ENCODE measurements at regions not wholly inside any gene's neighbourhood (a gene's known extent, or its start where the extent isn't known, plus 50 kb on each side); places are given as distances from the start of the nearest gene placed in this dataset.

DNA sequence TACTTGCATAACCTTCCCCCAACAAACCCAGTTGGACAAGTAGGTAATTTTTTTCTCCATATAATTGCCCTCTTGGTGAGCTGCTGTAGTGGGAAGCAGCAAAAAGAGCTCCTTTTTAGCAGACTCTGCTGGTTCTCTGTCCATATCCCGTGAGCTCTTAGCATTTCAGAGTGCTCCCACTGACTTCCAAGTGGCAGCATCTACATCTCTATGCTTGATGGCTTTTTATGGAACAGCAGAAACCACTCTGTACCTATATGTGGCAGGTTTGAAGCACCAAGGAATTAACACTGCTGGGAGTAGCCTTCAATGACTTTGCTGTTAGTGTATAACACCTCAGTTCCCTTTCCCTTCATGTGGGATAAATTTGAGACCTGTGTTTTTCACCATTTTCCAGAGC is 168.4 kb upstream of the NHS start:
- intact Hi-C loops (cut with micrococcal nuclease): loop anchor here (5.0 kb wide), 1 partner anchor 956 kb away; no protein-coding TSS in a partner anchor

DNA sequence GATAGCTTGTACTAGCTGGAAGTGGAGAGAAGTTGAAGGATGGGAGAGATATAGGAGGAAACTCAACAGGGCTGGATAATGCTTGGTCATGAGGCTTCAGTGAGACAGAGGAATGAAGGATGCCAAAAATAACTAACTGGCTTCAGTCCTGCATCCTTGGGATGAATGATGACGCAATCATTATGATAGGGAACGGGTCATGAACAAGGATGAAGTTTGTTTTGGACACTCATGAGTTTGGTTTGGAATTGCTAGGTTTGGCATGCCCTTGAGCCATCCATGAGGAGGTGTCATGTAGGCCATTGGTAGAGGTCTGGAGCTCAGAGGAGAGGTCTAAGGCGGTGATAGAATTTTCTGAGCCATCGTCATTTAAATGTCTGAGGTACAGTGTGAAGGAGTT is 160.0 kb upstream of the NHS start:
- intact Hi-C loops (cut with micrococcal nuclease): no loop called here

DNA sequence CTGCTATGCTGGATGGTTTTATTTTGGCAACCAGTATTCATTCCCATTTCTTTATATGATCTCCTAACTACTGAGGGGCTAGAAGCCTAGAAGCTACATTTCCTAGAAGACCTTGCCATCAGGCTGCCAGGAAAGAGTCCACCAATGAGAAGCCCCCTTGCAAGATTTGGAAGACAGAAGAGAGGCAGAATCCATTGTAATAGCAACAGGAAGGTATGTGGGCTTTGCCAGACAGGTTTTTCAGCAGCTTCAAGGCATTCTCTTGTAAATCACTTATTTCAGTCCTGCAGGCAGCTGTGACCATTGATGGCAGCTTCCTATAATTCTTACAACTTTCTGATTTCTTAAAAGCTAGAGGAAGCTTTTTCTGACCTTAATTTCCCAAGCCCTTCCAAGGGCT is 148.3 kb upstream of the NHS start:
- intact Hi-C loops (cut with micrococcal nuclease): no loop called here

DNA sequence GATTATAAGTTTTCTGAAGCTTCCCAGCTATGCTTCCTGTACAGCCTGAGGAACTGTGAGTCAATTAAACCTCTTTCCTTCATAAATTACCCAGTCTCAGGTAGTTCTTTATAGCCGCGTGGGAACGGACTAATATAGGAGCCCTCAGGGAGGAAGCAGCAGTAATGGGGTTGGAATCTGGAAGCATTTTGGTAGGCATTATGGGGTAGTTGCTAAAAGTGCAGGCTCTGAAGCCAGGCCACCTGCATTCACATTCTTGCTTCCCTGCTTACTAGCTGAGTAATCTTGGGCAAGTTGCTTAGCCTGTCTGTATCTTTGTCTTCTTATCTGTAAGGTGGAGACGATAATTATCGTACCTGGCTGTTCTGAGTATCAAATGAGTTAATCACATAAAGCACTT is 137.9 kb upstream of the NHS start:
- intact Hi-C loops (cut with micrococcal nuclease): no loop called here

DNA sequence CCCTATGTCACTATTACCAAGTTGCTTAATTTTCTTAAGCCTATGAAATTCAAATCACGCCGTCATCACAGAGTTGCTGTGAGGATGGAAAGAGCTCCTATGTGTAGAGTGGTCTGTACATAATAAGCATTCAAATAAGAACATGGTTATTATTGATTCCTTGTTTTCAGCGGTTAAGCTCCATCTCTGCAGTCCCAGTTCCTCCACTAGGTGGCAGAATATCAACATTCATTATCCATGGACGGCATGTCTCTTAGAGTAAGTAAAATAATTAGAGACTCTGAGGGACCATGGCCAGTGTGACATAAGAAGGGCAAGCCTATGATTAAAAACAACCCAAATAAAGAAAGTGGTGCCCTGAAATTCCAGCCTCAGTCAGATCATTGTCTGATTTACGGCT is 132.5 kb upstream of the NHS start:
- intact Hi-C loops (cut with micrococcal nuclease): no loop called here

DNA sequence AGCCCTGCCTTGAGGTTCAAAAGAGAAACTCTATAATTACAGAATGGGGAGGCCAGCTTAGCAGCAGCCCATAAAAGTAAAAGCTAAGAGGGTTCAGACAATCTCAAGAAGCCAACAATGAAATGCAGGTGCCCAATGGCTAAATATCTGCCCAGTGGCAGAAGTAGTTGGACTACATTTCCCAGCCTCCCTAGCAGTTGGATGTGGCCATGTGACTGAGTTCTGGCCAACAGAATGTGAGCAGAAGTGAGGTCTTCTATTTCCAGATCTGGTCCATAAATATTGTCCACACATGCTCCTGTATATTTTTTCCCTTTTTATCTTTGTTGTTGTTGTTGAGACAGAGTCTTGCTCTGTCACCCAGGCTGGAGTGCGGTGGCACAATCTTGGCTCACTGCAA is 127.9 kb upstream of the NHS start:
- intact Hi-C loops (cut with micrococcal nuclease): no loop called here

DNA sequence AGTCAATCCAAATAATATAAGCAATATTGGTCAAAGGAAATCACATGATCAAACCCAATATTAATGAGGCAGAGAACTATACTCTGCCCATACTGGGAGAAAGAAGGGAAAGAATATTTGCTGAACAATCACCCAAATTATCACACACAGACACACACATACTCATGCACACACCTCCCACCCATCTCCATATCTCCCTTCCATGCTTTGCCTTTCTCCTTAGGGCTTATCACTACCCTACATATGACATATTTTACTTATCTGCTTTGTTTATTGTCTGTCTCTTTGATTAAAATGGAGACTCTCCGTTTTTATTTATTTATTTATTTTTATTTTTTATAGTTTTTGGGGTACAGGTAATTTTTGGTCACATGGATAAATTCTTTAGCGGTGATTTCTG is 112.9 kb upstream of the NHS start:
- intact Hi-C loops (cut with micrococcal nuclease): no loop called here

DNA sequence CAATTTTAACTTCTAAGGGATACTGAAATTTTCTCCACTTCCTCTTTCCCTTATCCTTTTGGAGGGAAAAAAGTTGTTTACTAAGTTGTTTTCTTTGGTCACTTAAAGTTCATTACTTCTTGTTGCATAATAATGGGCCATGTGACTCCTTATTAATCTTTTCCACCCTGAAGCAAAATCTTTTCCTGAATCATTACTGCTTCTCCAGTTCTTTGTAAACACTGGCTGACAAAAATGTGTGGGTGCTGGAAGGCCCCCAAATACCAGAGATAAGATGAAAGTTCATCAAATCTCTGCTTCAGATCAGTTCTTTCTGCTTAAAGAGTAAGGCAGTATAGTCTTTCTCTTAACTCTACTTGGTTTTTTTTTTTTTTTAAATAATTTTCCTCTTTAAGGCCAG is 108.9 kb upstream of the NHS start:
- intact Hi-C loops (cut with micrococcal nuclease): no loop called here

DNA sequence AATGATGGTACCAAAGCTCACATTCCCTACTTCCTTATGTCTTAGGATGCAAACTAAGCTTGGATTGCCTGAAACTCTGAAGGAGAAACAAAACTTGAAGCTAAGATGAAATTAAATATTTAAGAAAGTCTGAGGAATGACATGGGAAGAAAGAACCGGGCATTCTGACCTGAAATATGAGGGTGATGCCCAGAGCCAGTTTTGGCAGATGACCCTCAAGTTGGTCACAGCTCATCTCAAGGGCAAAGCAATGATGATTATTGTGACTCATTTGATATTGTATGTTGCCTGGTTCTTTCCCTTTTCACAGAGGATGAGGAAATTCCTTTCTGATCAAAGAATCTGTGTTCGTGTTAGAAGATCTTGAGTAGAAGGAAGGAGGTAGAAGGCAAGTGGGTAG is 96.0 kb upstream of the NHS start:
- intact Hi-C loops (cut with micrococcal nuclease): no loop called here

DNA sequence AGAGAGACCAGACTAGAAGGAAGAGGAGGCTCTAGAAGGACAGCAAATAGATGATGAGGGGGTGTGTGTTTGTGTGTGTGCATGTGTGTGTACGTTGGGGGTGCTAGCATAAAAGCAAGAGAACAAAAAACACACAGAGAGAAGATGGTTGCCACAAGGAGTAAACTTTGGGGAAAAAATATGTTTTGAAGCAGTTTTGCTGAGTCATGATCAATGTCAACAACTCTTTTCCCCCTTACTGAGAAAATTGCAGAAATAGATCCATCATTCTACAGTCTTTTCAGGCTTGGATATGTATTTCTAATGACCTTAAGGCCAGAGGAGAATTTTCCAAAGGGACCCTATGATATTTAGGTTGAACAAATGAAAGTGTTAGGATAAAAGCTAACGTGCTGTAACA is 89.0 kb upstream of the NHS start:
- intact Hi-C loops (cut with micrococcal nuclease): no loop called here

DNA sequence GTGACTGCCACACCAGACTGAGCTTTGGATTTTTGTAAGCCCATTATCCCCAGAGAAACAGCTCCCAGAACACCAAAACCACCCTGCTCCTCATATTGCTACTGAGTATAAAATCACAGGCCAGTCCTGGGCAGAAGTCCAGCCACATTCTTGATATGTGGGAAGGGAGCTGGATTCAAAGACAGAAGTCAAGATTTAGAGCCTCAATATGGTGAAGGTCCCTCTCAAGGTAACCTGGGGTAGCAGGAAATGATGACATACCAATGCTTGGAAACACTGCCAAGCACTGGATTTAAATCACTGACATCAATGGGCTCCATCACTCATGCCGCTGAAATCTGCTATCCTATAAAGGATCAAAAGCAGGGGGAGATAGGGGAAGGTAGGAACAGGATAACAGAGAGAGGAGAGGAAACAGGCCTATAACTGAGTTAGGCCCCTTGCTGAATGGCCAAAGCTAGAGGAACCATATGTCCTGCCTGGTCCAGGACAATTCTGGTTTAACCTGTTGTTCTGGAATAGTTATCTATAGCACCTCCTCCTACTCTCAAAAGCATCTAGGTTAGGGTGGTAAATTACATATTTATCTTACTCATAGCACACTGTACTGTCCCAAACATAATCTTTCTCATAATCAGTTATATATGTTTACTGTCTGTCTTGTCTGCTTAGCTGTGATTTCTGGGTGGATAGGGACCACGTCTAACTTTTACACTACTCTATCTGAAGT is 83.7 kb upstream of the NHS start:
- intact Hi-C loops (cut with micrococcal nuclease): no loop called here

DNA sequence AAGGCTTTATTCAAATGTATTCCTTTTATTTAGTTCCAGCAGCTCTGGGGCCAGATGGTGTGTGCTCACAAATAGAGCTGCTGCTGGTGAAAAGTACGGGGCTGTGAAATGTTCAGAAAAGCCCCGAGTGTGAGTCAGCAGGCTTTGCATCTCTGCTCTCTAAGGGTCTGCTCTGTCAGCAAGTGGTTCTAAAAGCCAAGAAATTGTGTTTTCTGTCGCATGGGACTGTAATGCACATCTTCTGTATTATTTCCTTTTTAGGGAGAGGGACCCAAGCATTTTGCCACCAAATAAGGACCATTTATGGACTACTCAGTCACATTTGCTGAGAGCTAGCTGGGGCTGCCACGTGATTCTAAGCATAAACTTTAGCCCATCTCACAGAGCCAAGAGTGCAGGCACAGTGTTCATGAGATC is 82.9 kb upstream of the NHS start:
- intact Hi-C loops (cut with micrococcal nuclease): no loop called here

DNA sequence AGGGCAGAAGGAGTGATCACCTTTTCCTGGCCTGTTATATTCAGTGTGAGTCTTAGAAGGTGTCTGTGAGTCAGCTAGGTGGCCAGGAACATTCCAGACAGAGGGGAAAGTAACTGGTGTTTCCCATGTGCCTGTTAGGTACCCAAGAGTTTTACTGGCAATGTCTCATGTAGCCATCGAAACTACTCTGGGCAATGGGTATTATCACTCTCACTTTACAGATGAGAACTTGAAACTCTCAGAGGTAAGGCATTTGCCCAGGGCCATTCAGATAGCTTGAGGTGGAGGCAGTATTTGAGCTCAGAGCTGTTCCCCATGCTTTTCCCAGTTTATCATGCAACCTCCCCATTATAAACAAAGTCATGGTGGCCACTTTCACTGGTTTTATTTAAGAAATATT is 80.4 kb upstream of the NHS start:
- intact Hi-C loops (cut with micrococcal nuclease): no loop called here

DNA sequence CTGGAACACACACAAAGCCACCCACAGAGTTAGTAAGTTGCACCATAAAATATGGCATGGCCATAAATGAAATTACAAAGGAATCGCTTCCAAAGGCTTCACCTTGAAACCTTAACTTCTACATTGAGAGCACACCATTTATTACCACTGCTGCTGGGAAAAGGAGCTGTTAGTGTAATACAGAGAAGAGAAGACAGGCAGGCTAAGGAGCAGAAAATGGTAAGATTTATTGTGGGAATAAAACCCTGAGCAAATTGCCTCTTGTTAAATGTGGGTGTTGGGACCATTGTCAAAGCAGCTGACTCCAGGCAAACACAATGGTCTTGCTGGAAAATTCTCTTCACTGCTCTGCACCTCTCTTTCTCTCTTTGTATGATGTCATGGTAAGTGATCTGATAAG is 79.2 kb upstream of the NHS start:
- intact Hi-C loops (cut with micrococcal nuclease): no loop called here

DNA sequence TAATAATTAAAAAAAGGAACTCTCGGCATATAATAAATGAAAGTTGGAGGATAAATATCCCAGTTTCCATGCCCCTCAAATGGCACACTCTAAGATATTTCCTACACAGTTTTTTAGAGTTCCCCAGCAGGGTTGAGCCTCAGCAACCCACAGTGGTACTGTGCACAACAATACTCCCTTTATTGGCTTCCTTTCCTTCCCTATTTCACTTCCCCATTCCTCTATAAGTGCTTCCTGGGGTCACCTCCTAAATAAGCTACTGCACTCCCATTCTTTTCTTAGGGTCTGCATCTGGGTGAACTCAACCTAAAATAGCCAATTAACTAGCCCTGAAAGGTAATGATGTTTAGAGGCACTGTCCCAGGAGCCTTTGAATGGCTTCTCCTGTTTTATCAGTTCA is 76.4 kb upstream of the NHS start:
- intact Hi-C loops (cut with micrococcal nuclease): no loop called here

DNA sequence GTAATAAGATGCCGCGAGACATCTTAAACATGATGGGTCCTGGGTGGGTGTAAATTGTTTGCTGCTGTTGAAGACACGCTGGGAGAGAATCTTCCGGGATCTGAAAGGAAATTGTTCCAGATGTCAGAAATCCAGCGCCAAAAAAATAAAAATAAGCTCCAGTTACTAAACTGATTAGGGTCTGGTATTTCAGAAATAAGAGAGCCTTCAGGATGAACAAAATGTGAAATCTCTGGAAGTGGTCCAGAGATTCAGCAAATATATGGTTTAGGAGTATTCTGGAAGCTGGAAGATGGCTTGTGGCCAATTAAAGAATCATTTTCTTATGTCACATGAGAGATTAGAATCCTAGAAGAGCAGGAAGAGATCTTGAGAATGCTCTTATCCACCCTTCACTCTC is 75.8 kb upstream of the NHS start:
- intact Hi-C loops (cut with micrococcal nuclease): no loop called here

DNA sequence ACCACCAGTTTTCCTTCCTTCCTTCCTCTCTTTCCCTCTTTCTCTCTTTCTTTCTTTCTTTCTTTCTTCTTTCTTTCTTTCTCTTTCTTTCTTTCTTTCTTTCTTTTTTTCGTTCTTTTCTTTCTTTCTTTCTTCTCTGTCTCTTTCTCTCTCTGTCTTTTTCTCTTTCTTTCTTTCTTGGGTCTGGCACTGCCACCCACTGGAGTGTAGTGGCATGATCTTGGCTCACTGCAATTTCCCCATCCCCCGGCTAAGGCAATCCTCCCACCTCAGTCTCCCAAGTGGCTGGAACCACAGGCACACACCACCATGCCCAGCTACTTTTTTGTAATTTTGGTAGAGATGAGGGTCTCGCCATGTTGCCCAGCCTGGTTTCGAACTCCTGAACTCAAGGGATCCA is 51.6 kb upstream of the NHS start:
- intact Hi-C loops (cut with micrococcal nuclease): no loop called here
